Keratinocyte (primary cell): ENCODE measurements at regions not wholly inside any gene's neighbourhood (a gene's known extent, or its start where the extent isn't known, plus 50 kb on each side); places are given as distances from the start of the nearest gene placed in this dataset.

Experiments
- DNase-seq: peaks from one replicate; pipeline ENCODE4 v3.0.0-alpha.2; 2011; ENCODE audit warnings: low read depth, missing footprints, low spot score
- FAIRE-seq: peaks from 2 replicates; lab custom pipeline; 2011; peaks lifted over from hg19 to GRCh38; lab: Jason Lieb, UNC
- H2AFZ ChIP-seq: 2 replicates; pipeline ENCODE4 v1.6.0; 2012; ENCODE audit warnings: low read length, control low read depth, inconsistent platforms; ENCODE audit not compliant: control insufficient read depth
- H3K27ac ChIP-seq: 2 replicates; pipeline ENCODE4 v1.5.1; 2011; ENCODE audit warnings: low read length; ENCODE audit not compliant: control insufficient read depth, insufficient read depth
- H3K27me3 ChIP-seq: 3 replicates; pipeline ENCODE4 v1.6.0; 2011; ENCODE audit warnings: low read length; ENCODE audit not compliant: control insufficient read depth, insufficient read depth; ENCODE audit errors: extremely low read depth
- H3K36me3 ChIP-seq, 2 experiments: 2 replicates in 1 of 2; 3 replicates in 1 of 2; pipeline ENCODE4 v1.5.1; 2011; ENCODE audit warnings: low read length in 2 of 2, mild to moderate bottlenecking in 1 of 2; ENCODE audit not compliant: control insufficient read depth in 2 of 2, insufficient read depth in 2 of 2; ENCODE audit errors: extremely low read depth in 1 of 2
- H3K4me1 ChIP-seq: 3 replicates; pipeline ENCODE4 v1.5.1; 2011; ENCODE audit warnings: low read length; ENCODE audit not compliant: control insufficient read depth, insufficient read depth; ENCODE audit errors: extremely low read depth
- H3K4me2 ChIP-seq: 3 replicates; pipeline ENCODE4 v1.6.0; 2011; ENCODE audit warnings: low read depth, low read length; ENCODE audit not compliant: control insufficient read depth, insufficient read depth; ENCODE audit errors: extremely low read depth
- H3K4me3 ChIP-seq, 3 experiments: fragments of 200-600 bp in 1 of 3; sonication (generic) in 1 of 3; 2 replicates in 2 of 3; 3 replicates in 1 of 3; pipeline ENCODE4 v1.5.1; 2011 to 2016; ENCODE audit warnings: low read length in 3 of 3, mild to moderate bottlenecking in 3 of 3, control low read depth in 2 of 3, inconsistent platforms in 1 of 3, low read depth in 1 of 3, mixed read lengths in 1 of 3, mixed run types in 1 of 3, moderate library complexity in 1 of 3; ENCODE audit not compliant: control insufficient read depth in 2 of 3, insufficient read depth in 2 of 3; ENCODE audit errors: extremely low read depth in 1 of 3
- H3K79me2 ChIP-seq: 2 replicates; pipeline ENCODE4 v1.6.0; 2012; ENCODE audit warnings: low read length; ENCODE audit not compliant: control insufficient read depth, insufficient read depth
- H3K9ac ChIP-seq: 3 replicates; pipeline ENCODE4 v1.6.0; 2011; ENCODE audit warnings: low read length; ENCODE audit not compliant: control insufficient read depth, insufficient read depth; ENCODE audit errors: extremely low read depth
- H3K9me1 ChIP-seq: 3 replicates; pipeline ENCODE4 v1.6.0; 2011; ENCODE audit warnings: low read length; ENCODE audit not compliant: control insufficient read depth, insufficient read depth; ENCODE audit errors: extremely low read depth
- H3K9me3 ChIP-seq: 2 replicates; pipeline ENCODE4 v1.5.1; 2012; ENCODE audit warnings: low read depth, low read length; ENCODE audit not compliant: control insufficient read depth
- H4K20me1 ChIP-seq: 3 replicates; pipeline ENCODE4 v1.6.0; 2011; ENCODE audit warnings: low read length; ENCODE audit not compliant: control insufficient read depth, insufficient read depth; ENCODE audit errors: extremely low read depth
- CTCF ChIP-seq, 3 experiments: IDR thresholded peaks in 1 of 3; conservative IDR thresholded peaks in 1 of 3; optimal IDR thresholded peaks in 1 of 3; 2 replicates in 2 of 3; 3 replicates in 1 of 3; pipeline versions ENCODE3 to v1.5.1; 2011; ENCODE audit warnings: low read length in 3 of 3, mild to moderate bottlenecking in 3 of 3, moderate library complexity in 2 of 3, control low read depth in 1 of 3, inconsistent platforms in 1 of 3; ENCODE audit not compliant: insufficient read depth in 2 of 3; ENCODE audit errors: extremely low read depth in 1 of 3
- EZH2 ChIP-seq: IDR thresholded peaks from one replicate; pipeline ENCODE4 v1.6.1; 2012; ENCODE audit warnings: inconsistent platforms, mild to moderate bottlenecking, low read length, moderate library complexity
- dilution Hi-C: fragments of 300-500 bp; cut with MboI; formaldehyde crosslinking; loops from one replicate; pipeline ENCODE4 v1.7.0; 2020; ENCODE audit warnings: low sequenced_read_pairs; ENCODE audit not compliant: extremely low pct_ligation_motif_present

- no peaks in the 10 kb centered on the region for H3K36me3 ChIP-seq
- dilution Hi-C loops: no loop called here
- no peak for FAIRE-seq
Observed at GRCh38 chr4:22874334-22874912, 181.7 kb downstream of the GBA3 start.

GRCh38 chr4:22873899-22874298, 181.2 kb downstream of the GBA3 start:
- Histone ChIP-seq H3K27me3 (no peaks in the 10 kb centered on the region), H3K79me2 (no peaks in the 10 kb centered on the region), H3K9me3 (no peaks in the 10 kb centered on the region), H3K4me1 (no peaks in the 10 kb centered on the region), H3K9me1 (no peaks in the 10 kb centered on the region), H3K27ac (no peak overlapping the region), H3K4me3 (no peak overlapping the region), H3K9ac (no peak overlapping the region), H3K36me3 (no peaks in the 10 kb centered on the region), H2AFZ (no peak overlapping the region), H3K4me2 (no peak overlapping the region), H4K20me1 (no peaks in the 10 kb centered on the region)
- dilution Hi-C loops: no loop called here
- no peak for TF ChIP-seq CTCF (optimal IDR thresholded peaks at IDR 0.05 in 1 of 3, IDR thresholded peaks at IDR 0.05 in 1 of 3, conservative IDR thresholded peaks at IDR 0.05 in 1 of 3; ENCODE audit: extremely low read depth in 1 of 3, insufficient read depth in 2 of 3, low read length in 3 of 3)
- TF ChIP-seq EZH2: no peak
- no peak for FAIRE-seq
- DNase-seq: no peak

More at GRCh38 chr4:22874334-22874912, 181.7 kb downstream of the GBA3 start:
- no peaks in the 10 kb centered on the region for H3K9me3 ChIP-seq
- no peaks in the 10 kb centered on the region for H3K4me1 ChIP-seq
- H4K20me1 ChIP-seq: no peaks in the 10 kb centered on the region
- H3K9me1 ChIP-seq: no peaks in the 10 kb centered on the region
- H3K27ac ChIP-seq: no peak overlapping the region
- no peak overlapping the region for H3K4me2 ChIP-seq
- H3K27me3 ChIP-seq: no peaks in the 10 kb centered on the region
- no peak overlapping the region for H2AFZ ChIP-seq
- no peak for TF ChIP-seq CTCF (optimal IDR thresholded peaks at IDR 0.05 in 1 of 3, IDR thresholded peaks at IDR 0.05 in 1 of 3, conservative IDR thresholded peaks at IDR 0.05 in 1 of 3; ENCODE audit: extremely low read depth in 1 of 3, insufficient read depth in 2 of 3, low read length in 3 of 3)
- TF ChIP-seq EZH2: no peak
- H3K9ac ChIP-seq: no peak overlapping the region
- DNase-seq: no peak
- no peak overlapping the region for H3K4me3 ChIP-seq
- H3K79me2 ChIP-seq: no peaks in the 10 kb centered on the region
